ENCODE measurements at regions not wholly inside any gene's neighbourhood (a gene's known extent, or its start where the extent isn't known, plus 50 kb on each side); places are given as distances from the start of the nearest gene placed in this dataset.

- no peaks in the 10 kb centered on the region for H3K9me3 ChIP-seq (ENCODE audit: low read length)
- no peak overlapping the region for H3K4me3 ChIP-seq (ENCODE audit: low read length)
- no peaks in the 10 kb centered on the region for H3K36me3 ChIP-seq (ENCODE audit: insufficient read depth, low read length)
- H3K27me3 ChIP-seq (ENCODE audit: insufficient read depth, low read length) = no peaks in the 10 kb centered on the region
- H3K4me1 ChIP-seq (ENCODE audit: insufficient read depth, low read length) = peaks cover 6% of the 10 kb centered on the region
- H2AFZ ChIP-seq (ENCODE audit: low read depth, low read length) = no peak overlapping the region
Observed at GRCh38 chr2:136178941-136179601, 61.1 kb upstream of the CXCR4 start.

GRCh38 chr2:136175868-136176267 lies 57.9 kb upstream of the CXCR4 start:
- H3K4me3 ChIP-seq (ENCODE audit: low read length) = no peak overlapping the region

GRCh38 chr2:136175466-136175865 lies 57.5 kb upstream of the CXCR4 start:
- Histone ChIP-seq H2AFZ (ENCODE audit: low read depth, low read length) (no peak overlapping the region), H3K4me1 (ENCODE audit: insufficient read depth, low read length) (peaks cover 6% of the 10 kb centered on the region), H3K36me3 (ENCODE audit: insufficient read depth, low read length) (no peaks in the 10 kb centered on the region), H3K4me3 (ENCODE audit: low read length) (no peak overlapping the region), H3K9me3 (ENCODE audit: low read length) (no peaks in the 10 kb centered on the region), H3K27me3 (ENCODE audit: insufficient read depth, low read length) (no peaks in the 10 kb centered on the region)

More at GRCh38 chr2:136175868-136176267, 57.9 kb upstream of the CXCR4 start:
- Histone ChIP-seq H2AFZ (ENCODE audit: low read depth, low read length) (no peak overlapping the region), H3K9me3 (ENCODE audit: low read length) (no peaks in the 10 kb centered on the region), H3K36me3 (ENCODE audit: insufficient read depth, low read length) (no peaks in the 10 kb centered on the region), H3K4me1 (ENCODE audit: insufficient read depth, low read length) (peaks cover 6% of the 10 kb centered on the region), H3K27me3 (ENCODE audit: insufficient read depth, low read length) (no peaks in the 10 kb centered on the region)

- no peak overlapping the region for H3K4me3 ChIP-seq (ENCODE audit: low read length)
- H3K27me3 ChIP-seq (ENCODE audit: insufficient read depth, low read length) = no peaks in the 10 kb centered on the region
- H3K4me1 ChIP-seq (ENCODE audit: insufficient read depth, low read length) = peaks cover 6% of the 10 kb centered on the region
- H2AFZ ChIP-seq (ENCODE audit: low read depth, low read length) = no peak overlapping the region
- H3K9me3 ChIP-seq (ENCODE audit: low read length) = no peaks in the 10 kb centered on the region
- H3K36me3 ChIP-seq (ENCODE audit: insufficient read depth, low read length) = no peaks in the 10 kb centered on the region
Observed at GRCh38 chr2:136173126-136173525, 55.2 kb upstream of the CXCR4 start.

GRCh38 chr2:136171223-136171622 lies 53.3 kb upstream of the CXCR4 start:
- no peak overlapping the region for H2AFZ ChIP-seq (ENCODE audit: low read depth, low read length)
- no peaks in the 10 kb centered on the region for H3K36me3 ChIP-seq (ENCODE audit: insufficient read depth, low read length)
- peaks cover 6% of the 10 kb centered on the region for H3K4me1 ChIP-seq (ENCODE audit: insufficient read depth, low read length)
- H3K9me3 ChIP-seq (ENCODE audit: low read length) = no peaks in the 10 kb centered on the region
- no peaks in the 10 kb centered on the region for H3K27me3 ChIP-seq (ENCODE audit: insufficient read depth, low read length)
- no peak overlapping the region for H3K4me3 ChIP-seq (ENCODE audit: low read length)

GRCh38 chr2:136168720-136169119 lies 50.8 kb upstream of the CXCR4 start:
- Histone ChIP-seq H3K9me3 (ENCODE audit: low read length) (no peaks in the 10 kb centered on the region), H3K27me3 (ENCODE audit: insufficient read depth, low read length) (no peaks in the 10 kb centered on the region), H2AFZ (ENCODE audit: low read depth, low read length) (no peak overlapping the region), H3K36me3 (ENCODE audit: insufficient read depth, low read length) (no peaks in the 10 kb centered on the region), H3K4me1 (ENCODE audit: insufficient read depth, low read length) (peaks cover 8% of the 10 kb centered on the region), H3K4me3 (ENCODE audit: low read length) (no peak overlapping the region)

- no peaks in the 10 kb centered on the region for H3K36me3 ChIP-seq (ENCODE audit: insufficient read depth, low read length)
- H3K4me1 ChIP-seq (ENCODE audit: insufficient read depth, low read length) = peaks cover 6% of the 10 kb centered on the region
- H3K9me3 ChIP-seq (ENCODE audit: low read length) = no peaks in the 10 kb centered on the region
Observed at GRCh38 chr2:136167721-136168475, 49.9 kb upstream of the CXCR4 start.

More at GRCh38 chr2:136167721-136168475, 49.9 kb upstream of the CXCR4 start:
- Histone ChIP-seq H2AFZ (ENCODE audit: low read depth, low read length) (no peak overlapping the region), H3K4me3 (ENCODE audit: low read length) (no peak overlapping the region), H3K27me3 (ENCODE audit: insufficient read depth, low read length) (no peaks in the 10 kb centered on the region)

Measured in neuron (in vitro differentiated cells).